WTC11 (cell line): ENCODE measurements at regions not wholly inside any gene's neighbourhood (a gene's known extent, or its start where the extent isn't known, plus 50 kb on each side); places are given as distances from the start of the nearest gene placed in this dataset.

Experiments
- ATAC-seq: fragments of 200-7000 bp; cut with Tn5 transposase; 2 replicates; pipeline ENCODE4 v1.10.0; 2021; ENCODE audit warnings: mild to moderate bottlenecking, moderate library complexity
- CTCF ChIA-PET: fragments of 300-600 bp; sonication (Branson Sonifier 250); formaldehyde crosslinking; loops from one replicate; lab custom pipeline; 2021; ENCODE audit warnings: antibody characterized with exemption; lab: Charles Lee
- POLR2A ChIA-PET: fragments of 350-600 bp; sonication (Branson Sonifier 250); formaldehyde crosslinking; loops from one replicate; lab custom pipeline; 2021; ENCODE audit warnings: antibody characterized with exemption; lab: Charles Lee
- DNase-seq: peaks from one replicate; pipeline ENCODE4 v3.0.0; 2021; ENCODE audit warnings: low spot score
- H3K27ac Mint-ChIP-seq: 2 replicates; pipeline ENCODE4 v1.8.0; 2021; ENCODE audit warnings: mixed read lengths
- H3K27me3 Mint-ChIP-seq: 2 replicates; pipeline ENCODE4 v1.8.0; 2021; ENCODE audit warnings: low read depth, mild to moderate bottlenecking, moderate library complexity, mixed read lengths
- H3K36me3 Mint-ChIP-seq: 2 replicates; pipeline ENCODE4 v1.8.0; 2021; ENCODE audit warnings: mixed read lengths
- H3K4me1 Mint-ChIP-seq: 2 replicates; pipeline ENCODE4 v1.8.0; 2022; ENCODE audit warnings: mixed read lengths
- H3K4me3 Mint-ChIP-seq: 2 replicates; pipeline ENCODE4 v1.8.0; 2021; ENCODE audit warnings: mild to moderate bottlenecking, moderate library complexity, mixed read lengths
- H3K9me3 Mint-ChIP-seq: 2 replicates; pipeline ENCODE4 v1.8.0; 2021; ENCODE audit warnings: mixed read lengths
- AFF4 ChIP-seq: sonication (generic); formaldehyde crosslinking; IDR thresholded peaks from 2 replicates; pipeline ENCODE4 v1.8.1; 2023; ENCODE audit warnings: mild to moderate bottlenecking, missing genetic modification reagents, borderline replicate concordance
- CREB1 ChIP-seq: sonication (generic); formaldehyde crosslinking; IDR thresholded peaks from 2 replicates; pipeline ENCODE4 v1.8.0; 2023; ENCODE audit warnings: mild to moderate bottlenecking, missing genetic modification reagents
- E2F4 ChIP-seq: sonication (generic); formaldehyde crosslinking; IDR thresholded peaks from 2 replicates; pipeline ENCODE4 v1.8.1; 2022; ENCODE audit warnings: low read depth, mild to moderate bottlenecking, moderate library complexity, missing genetic modification reagents, borderline replicate concordance
- EMX1 ChIP-seq: fragments of 250-450 bp; sonication (Bioruptor Pico); IDR thresholded peaks from 2 replicates; pipeline ENCODE4 v1.8.0; 2021; ENCODE audit warnings: mild to moderate bottlenecking
- ERG ChIP-seq: fragments of 250-450 bp; sonication (Bioruptor Pico); IDR thresholded peaks from 2 replicates; pipeline ENCODE4 v1.8.0; 2021; ENCODE audit warnings: mild to moderate bottlenecking
- GTF2I ChIP-seq: fragments of 250-450 bp; sonication (Bioruptor Pico); conservative IDR thresholded peaks from 2 replicates; pipeline ENCODE4 v1.4.0; 2021; ENCODE audit warnings: mild to moderate bottlenecking
- HMGA2 ChIP-seq: fragments of 250-450 bp; sonication (Bioruptor Pico); IDR thresholded peaks from 2 replicates; pipeline ENCODE4 v1.4.0; 2021; ENCODE audit warnings: mild to moderate bottlenecking, moderate library complexity
- MAX ChIP-seq: sonication (generic); formaldehyde crosslinking; IDR thresholded peaks from 2 replicates; pipeline ENCODE4 v1.8.0; 2022; ENCODE audit warnings: mild to moderate bottlenecking, missing genetic modification reagents
- PRDM15 ChIP-seq: sonication (generic); formaldehyde crosslinking; IDR thresholded peaks from 2 replicates; pipeline ENCODE4 v1.8.0; 2022; ENCODE audit warnings: missing genetic modification reagents
- SMAD3 ChIP-seq: sonication (generic); formaldehyde crosslinking; IDR thresholded peaks from 2 replicates; pipeline ENCODE4 v1.8.0; 2022; ENCODE audit warnings: missing genetic modification reagents, mild to moderate bottlenecking, borderline replicate concordance
- USF1 ChIP-seq: sonication (generic); formaldehyde crosslinking; IDR thresholded peaks from 2 replicates; pipeline ENCODE4 v1.8.0; 2022; ENCODE audit warnings: mild to moderate bottlenecking, missing genetic modification reagents
- USF2 ChIP-seq: sonication (generic); formaldehyde crosslinking; IDR thresholded peaks from 2 replicates; pipeline ENCODE4 v1.8.1; 2023; ENCODE audit warnings: mild to moderate bottlenecking, missing genetic modification reagents, moderate library complexity
- ZNF232 ChIP-seq: sonication (generic); formaldehyde crosslinking; IDR thresholded peaks from 2 replicates; pipeline ENCODE4 v1.8.0; 2022; ENCODE audit warnings: mild to moderate bottlenecking, missing genetic modification reagents
- ZNF281 ChIP-seq: sonication (generic); formaldehyde crosslinking; IDR thresholded peaks from 2 replicates; pipeline ENCODE4 v1.8.0; 2023; ENCODE audit warnings: mild to moderate bottlenecking, missing genetic modification reagents

- DNase-seq (no peak), ATAC-seq (no peak)
- ChIA-PET POLR2A (no interaction called here), CTCF (interaction anchor here (0.7 kb wide), 1 partner anchor 59 kb away, joined by 4 read pairs; no protein-coding TSS in a partner anchor)
- H3K27ac Mint-ChIP-seq: no peak overlapping the region
- no peaks in the 10 kb centered on the region for H3K9me3 Mint-ChIP-seq
- H3K36me3 Mint-ChIP-seq: no peaks in the 10 kb centered on the region
- TF ChIP-seq ZNF281 (CRISPR knock-in tag) (no peak), GTF2I (CRISPR knock-in tag) (no peak), MAX (CRISPR knock-in tag) (no peak), SMAD3 (CRISPR knock-in tag) (no peak), ERG (CRISPR knock-in tag) (no peak), HMGA2 (no peak), ZNF232 (CRISPR knock-in tag) (no peak), E2F4 (CRISPR knock-in tag) (no peak), CREB1 (no peak), USF1 (CRISPR knock-in tag) (no peak), AFF4 (CRISPR knock-in tag) (no peak)
- peaks cover 44% of the 10 kb centered on the region for H3K4me1 Mint-ChIP-seq
- H3K27me3 Mint-ChIP-seq: peaks cover 8% of the 10 kb centered on the region
- no peak overlapping the region for H3K4me3 Mint-ChIP-seq
These were observed 197.6 kb downstream of the BCOR start for GRCh38 chrX:39899856-39900776.

- peaks cover 38% of the 10 kb centered on the region for H3K4me1 Mint-ChIP-seq
- TF ChIP-seq EMX1 (CRISPR knock-in tag): no peak
- TF ChIP-seq PRDM15 (CRISPR knock-in tag): peak; percentile 89
- no peak for TF ChIP-seq USF2 (CRISPR knock-in tag)
- ChIA-PET CTCF (no interaction called here), POLR2A (no interaction called here)
- peaks cover 8% of the 10 kb centered on the region for H3K27me3 Mint-ChIP-seq
- DNase-seq: no peak
- no peak overlapping the region for H3K27ac Mint-ChIP-seq
- ATAC-seq: peak; percentile 16
- H3K4me3 Mint-ChIP-seq: no peak overlapping the region
- no peaks in the 10 kb centered on the region for H3K36me3 Mint-ChIP-seq
- no peaks in the 10 kb centered on the region for H3K9me3 Mint-ChIP-seq
These were observed 197.0 kb downstream of the BCOR start for GRCh38 chrX:39900777-39901170.
